ENCODE measurements at regions not wholly inside any gene's neighbourhood (a gene's known extent, or its start where the extent isn't known, plus 50 kb on each side); places are given as distances from the start of the nearest gene placed in this dataset.

DNA sequence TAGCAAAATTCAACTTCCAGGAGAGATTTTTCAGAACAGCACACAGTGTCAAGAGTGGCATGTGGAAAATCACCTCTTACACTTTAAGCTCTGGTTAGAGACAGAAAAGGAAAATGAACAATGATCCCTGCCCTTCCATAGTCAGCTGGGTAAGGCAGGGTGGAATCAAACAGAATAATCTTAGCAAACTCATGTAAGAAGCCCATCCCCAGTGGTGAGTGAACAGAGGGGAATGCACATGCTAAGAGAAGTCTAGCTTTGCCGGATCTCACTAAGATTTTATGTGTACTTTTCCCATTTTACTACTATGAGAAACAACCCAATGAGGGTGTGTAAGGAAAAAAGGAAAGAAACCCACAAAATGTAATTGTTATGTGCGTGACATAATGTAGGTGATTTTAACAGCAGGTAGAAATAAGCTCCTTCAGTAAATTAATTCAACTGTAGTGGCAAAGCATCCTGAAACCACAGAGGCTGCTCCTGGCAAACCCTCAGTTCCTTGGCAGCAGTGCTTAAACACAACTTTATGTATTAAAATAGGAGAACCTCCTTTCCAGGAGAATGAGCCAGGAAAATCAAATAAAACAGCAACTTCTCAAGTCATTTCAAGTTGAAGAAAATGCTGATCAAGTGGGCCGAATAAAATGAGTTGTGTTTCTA, 366.0 kb upstream of the TRPC7 start:
- Mint-ChIP-seq H3K27ac (no peak overlapping the region), H3K4me1 (ENCODE audit: low read depth) (no peaks in the 10 kb centered on the region), H3K27me3 (no peaks in the 10 kb centered on the region), H3K4me3 (no peak overlapping the region), H3K9me3 (no peaks in the 10 kb centered on the region), H3K36me3 (no peaks in the 10 kb centered on the region)
- POLR2A ChIA-PET = no interaction called here
- intact Hi-C loops (cut with micrococcal nuclease) = no loop called here
- CTCF ChIA-PET = no interaction called here
- DNase-seq = no peak

- Mint-ChIP-seq H3K27ac (no peak overlapping the region), H3K4me3 (no peak overlapping the region), H3K9me3 (no peaks in the 10 kb centered on the region), H3K36me3 (no peaks in the 10 kb centered on the region), H3K4me1 (ENCODE audit: low read depth) (no peaks in the 10 kb centered on the region), H3K27me3 (no peaks in the 10 kb centered on the region)
- ChIA-PET POLR2A (no interaction called here), CTCF (no interaction called here)
- no peak for DNase-seq
- intact Hi-C loops (cut with micrococcal nuclease) = no loop called here
Measured at GRCh38 chr5:136730426-136730825, 365.1 kb upstream of the TRPC7 start.

GRCh38 chr5:136729901-136730355, 364.6 kb upstream of the TRPC7 start:
- H3K36me3 Mint-ChIP-seq = no peaks in the 10 kb centered on the region
- no peak for DNase-seq
- no peaks in the 10 kb centered on the region for H3K4me1 Mint-ChIP-seq (ENCODE audit: low read depth)
- H3K27me3 Mint-ChIP-seq = no peaks in the 10 kb centered on the region
- no peak overlapping the region for H3K27ac Mint-ChIP-seq
- H3K4me3 Mint-ChIP-seq = no peak overlapping the region
- no peaks in the 10 kb centered on the region for H3K9me3 Mint-ChIP-seq
- CTCF ChIA-PET = no interaction called here
- intact Hi-C loops (cut with micrococcal nuclease) = no loop called here
- POLR2A ChIA-PET = no interaction called here

- intact Hi-C loops (cut with micrococcal nuclease) = no loop called here
- Mint-ChIP-seq H3K27me3 (no peaks in the 10 kb centered on the region), H3K36me3 (no peaks in the 10 kb centered on the region), H3K27ac (no peak overlapping the region), H3K9me3 (no peaks in the 10 kb centered on the region), H3K4me1 (ENCODE audit: low read depth) (no peaks in the 10 kb centered on the region), H3K4me3 (no peak overlapping the region)
- POLR2A ChIA-PET = no interaction called here
- CTCF ChIA-PET = no interaction called here
- no peak for DNase-seq
Measured at GRCh38 chr5:136726506-136726905, 361.2 kb upstream of the TRPC7 start.

DNA sequence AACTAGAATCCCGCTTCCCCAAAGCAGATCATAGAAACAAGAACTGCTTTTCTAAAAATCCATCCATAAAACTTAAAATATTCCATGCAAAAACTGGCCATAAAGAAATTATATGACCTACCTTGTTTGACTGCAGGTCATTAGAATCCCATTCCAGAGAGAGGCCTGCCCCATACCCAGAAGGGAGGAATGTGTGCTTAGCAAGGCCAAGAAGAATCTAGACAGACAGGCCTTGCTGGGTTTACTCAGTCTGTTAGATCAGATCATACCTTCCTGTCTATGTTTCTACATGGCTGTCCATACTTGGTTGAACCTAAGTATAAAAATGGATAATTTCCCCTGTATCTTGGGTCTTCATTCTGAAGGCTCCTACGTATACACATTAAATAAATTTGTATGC, 358.8 kb upstream of the TRPC7 start:
- Mint-ChIP-seq H3K36me3 (no peaks in the 10 kb centered on the region), H3K27ac (no peak overlapping the region), H3K4me1 (ENCODE audit: low read depth) (no peaks in the 10 kb centered on the region), H3K27me3 (no peaks in the 10 kb centered on the region), H3K9me3 (no peaks in the 10 kb centered on the region), H3K4me3 (no peak overlapping the region)
- ChIA-PET CTCF (no interaction called here), POLR2A (no interaction called here)
- intact Hi-C loops (cut with micrococcal nuclease) = no loop called here
- DNase-seq = no peak

DNA sequence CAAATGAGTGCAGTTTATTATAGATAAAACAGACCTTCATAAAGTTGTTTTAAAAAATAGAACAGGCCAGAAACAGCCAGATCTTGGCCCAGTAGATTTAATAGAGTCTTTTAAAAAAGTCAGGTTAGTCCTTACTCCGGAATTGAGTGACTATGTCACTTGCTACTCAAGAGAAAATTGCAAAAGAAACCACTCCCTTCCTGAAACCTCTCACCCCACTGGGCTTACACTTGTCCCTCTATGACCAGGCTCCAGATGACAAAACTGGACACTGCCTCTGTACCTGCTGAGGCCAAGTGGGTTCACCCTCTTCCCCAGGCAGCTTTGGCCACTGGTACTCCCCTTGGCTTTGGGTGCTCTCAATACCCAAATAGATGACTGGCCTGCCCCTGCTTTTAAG, 357.2 kb upstream of the TRPC7 start:
- no peak overlapping the region for H3K27ac Mint-ChIP-seq
- no peaks in the 10 kb centered on the region for H3K27me3 Mint-ChIP-seq
- H3K4me3 Mint-ChIP-seq = no peak overlapping the region
- no peaks in the 10 kb centered on the region for H3K36me3 Mint-ChIP-seq
- CTCF ChIA-PET = no interaction called here
- intact Hi-C loops (cut with micrococcal nuclease) = no loop called here
- POLR2A ChIA-PET = no interaction called here
- H3K4me1 Mint-ChIP-seq (ENCODE audit: low read depth) = no peaks in the 10 kb centered on the region
- H3K9me3 Mint-ChIP-seq = no peaks in the 10 kb centered on the region
- DNase-seq = no peak

DNA sequence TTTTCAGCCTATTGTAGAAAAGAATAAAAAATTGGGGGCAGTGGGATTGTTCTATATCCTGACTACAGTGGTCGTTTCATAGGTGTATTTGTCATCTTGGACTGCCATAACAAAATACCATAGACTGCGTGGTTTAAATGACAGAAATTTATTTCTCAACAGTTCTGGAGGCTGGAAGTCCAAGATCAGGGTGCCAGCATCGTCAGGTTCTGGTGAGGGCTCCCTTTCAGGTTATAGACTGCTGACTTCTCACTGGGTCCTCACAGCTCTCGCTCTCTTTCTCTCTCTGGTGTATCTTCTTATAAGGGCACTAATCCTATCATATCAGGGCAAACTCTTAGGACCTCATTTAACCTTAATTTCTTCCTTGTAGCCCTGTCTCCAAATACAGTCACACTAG, 356.7 kb upstream of the TRPC7 start:
- POLR2A ChIA-PET = no interaction called here
- no peaks in the 10 kb centered on the region for H3K27me3 Mint-ChIP-seq
- no peaks in the 10 kb centered on the region for H3K9me3 Mint-ChIP-seq
- CTCF ChIA-PET = no interaction called here
- no peaks in the 10 kb centered on the region for H3K4me1 Mint-ChIP-seq (ENCODE audit: low read depth)
- H3K27ac Mint-ChIP-seq = no peak overlapping the region
- DNase-seq = no peak
- no peaks in the 10 kb centered on the region for H3K36me3 Mint-ChIP-seq
- H3K4me3 Mint-ChIP-seq = no peak overlapping the region
- intact Hi-C loops (cut with micrococcal nuclease) = no loop called here

DNA sequence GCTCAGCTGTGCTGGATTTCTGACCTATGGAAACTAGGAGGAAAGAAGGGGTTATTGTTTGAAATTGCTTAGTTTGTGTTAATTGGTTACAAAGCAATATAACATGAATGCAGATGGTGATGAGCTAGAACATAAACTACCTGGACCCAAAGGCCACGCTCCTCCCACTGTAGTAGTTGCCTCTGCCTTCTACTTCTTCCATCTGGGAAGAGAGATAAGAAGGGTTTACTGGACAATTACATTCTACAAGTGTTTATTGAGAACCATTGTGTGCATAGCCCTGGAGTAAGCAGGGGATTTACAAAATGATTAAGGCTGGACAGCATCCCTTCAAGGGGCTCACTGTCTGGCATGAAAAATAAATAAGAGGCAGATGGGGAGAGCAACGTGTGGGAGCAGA, 355.3 kb upstream of the TRPC7 start:
- ChIA-PET POLR2A (no interaction called here), CTCF (no interaction called here)
- Mint-ChIP-seq H3K4me3 (no peak overlapping the region), H3K4me1 (ENCODE audit: low read depth) (no peaks in the 10 kb centered on the region), H3K9me3 (no peaks in the 10 kb centered on the region), H3K27me3 (no peaks in the 10 kb centered on the region), H3K36me3 (no peaks in the 10 kb centered on the region), H3K27ac (no peak overlapping the region)
- intact Hi-C loops (cut with micrococcal nuclease) = no loop called here
- DNase-seq = no peak

- no peaks in the 10 kb centered on the region for H3K9me3 Mint-ChIP-seq
- ChIA-PET POLR2A (no interaction called here), CTCF (no interaction called here)
- intact Hi-C loops (cut with micrococcal nuclease) = no loop called here
- H3K4me1 Mint-ChIP-seq (ENCODE audit: low read depth) = no peaks in the 10 kb centered on the region
- no peak overlapping the region for H3K27ac Mint-ChIP-seq
- no peaks in the 10 kb centered on the region for H3K36me3 Mint-ChIP-seq
- no peak for DNase-seq
- H3K27me3 Mint-ChIP-seq = no peaks in the 10 kb centered on the region
- no peak overlapping the region for H3K4me3 Mint-ChIP-seq
Measured at GRCh38 chr5:136717917-136718316, 352.6 kb upstream of the TRPC7 start.

DNA sequence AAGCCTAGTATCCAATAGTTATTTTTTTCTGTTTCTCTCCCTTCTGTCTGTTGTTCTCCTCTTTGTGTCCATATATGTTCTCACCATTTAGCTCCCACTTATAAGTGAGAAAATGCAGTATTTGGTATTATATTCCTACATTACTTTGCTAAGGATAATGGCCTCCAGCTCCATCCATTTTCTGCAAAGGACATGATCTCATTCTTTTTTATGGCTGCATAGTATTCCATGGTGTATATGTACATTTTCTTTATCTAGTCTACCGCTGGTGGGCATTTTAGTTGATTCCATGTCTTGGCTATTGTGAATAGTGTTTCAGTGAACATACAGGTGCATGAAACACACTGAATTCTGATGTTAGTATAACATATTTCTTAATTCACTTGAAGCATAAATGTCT, 348.9 kb upstream of the TRPC7 start:
- Mint-ChIP-seq H3K27ac (no peak overlapping the region), H3K9me3 (no peaks in the 10 kb centered on the region), H3K27me3 (no peaks in the 10 kb centered on the region), H3K36me3 (no peaks in the 10 kb centered on the region), H3K4me3 (no peak overlapping the region), H3K4me1 (ENCODE audit: low read depth) (no peaks in the 10 kb centered on the region)
- ChIA-PET POLR2A (no interaction called here), CTCF (interaction anchor here (0.5 kb wide), 1 partner anchor 11 kb away, joined by 3 read pairs; no protein-coding TSS in a partner anchor)
- no peak for DNase-seq
- intact Hi-C loops (cut with micrococcal nuclease) = no loop called here

GRCh38 chr5:136712628-136713027, 347.3 kb upstream of the TRPC7 start:
- Mint-ChIP-seq H3K27me3 (no peaks in the 10 kb centered on the region), H3K36me3 (no peaks in the 10 kb centered on the region), H3K9me3 (no peaks in the 10 kb centered on the region), H3K4me1 (ENCODE audit: low read depth) (no peaks in the 10 kb centered on the region), H3K27ac (no peak overlapping the region), H3K4me3 (no peak overlapping the region)
- no peak for DNase-seq
- ChIA-PET CTCF (no interaction called here), POLR2A (no interaction called here)
- intact Hi-C loops (cut with micrococcal nuclease) = no loop called here

DNA sequence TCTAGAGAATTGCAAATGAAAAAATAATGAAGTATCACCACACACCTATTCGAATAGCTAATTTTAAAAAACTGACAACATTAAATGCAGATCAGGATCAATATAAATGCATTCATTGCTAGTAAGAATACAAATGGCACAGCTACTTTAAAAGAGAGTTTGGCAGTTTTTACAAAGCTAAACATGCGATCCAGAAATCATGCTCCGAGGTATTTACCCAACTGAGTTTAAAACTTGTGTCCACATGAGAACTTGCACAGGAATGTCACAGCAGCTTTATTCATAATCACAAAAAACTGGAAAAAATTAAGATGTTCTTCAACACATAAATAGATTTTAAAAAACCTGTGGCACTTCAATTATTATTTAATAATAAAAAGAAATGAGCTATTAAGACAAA, 345.5 kb upstream of the TRPC7 start:
- Mint-ChIP-seq H3K9me3 (no peaks in the 10 kb centered on the region), H3K4me1 (ENCODE audit: low read depth) (no peaks in the 10 kb centered on the region), H3K4me3 (no peak overlapping the region), H3K36me3 (no peaks in the 10 kb centered on the region), H3K27me3 (no peaks in the 10 kb centered on the region), H3K27ac (no peak overlapping the region)
- no peak for DNase-seq
- ChIA-PET CTCF (no interaction called here), POLR2A (no interaction called here)
- intact Hi-C loops (cut with micrococcal nuclease) = no loop called here

- H3K4me1 Mint-ChIP-seq (ENCODE audit: low read depth) = no peaks in the 10 kb centered on the region
- CTCF ChIA-PET = interaction anchor here (0.7 kb wide), 1 partner anchor 11 kb away, joined by 3 read pairs; no protein-coding TSS in a partner anchor
- POLR2A ChIA-PET = no interaction called here
- no peak for DNase-seq
- no peaks in the 10 kb centered on the region for H3K36me3 Mint-ChIP-seq
- H3K4me3 Mint-ChIP-seq = no peak overlapping the region
- intact Hi-C loops (cut with micrococcal nuclease) = no loop called here
- H3K27ac Mint-ChIP-seq = no peak overlapping the region
- H3K9me3 Mint-ChIP-seq = no peaks in the 10 kb centered on the region
- H3K27me3 Mint-ChIP-seq = no peaks in the 10 kb centered on the region
Measured at GRCh38 chr5:136703706-136704105, 338.4 kb upstream of the TRPC7 start.

GRCh38 chr5:136703036-136703435, 337.7 kb upstream of the TRPC7 start:
- POLR2A ChIA-PET = no interaction called here
- Mint-ChIP-seq H3K27me3 (no peaks in the 10 kb centered on the region), H3K4me3 (no peak overlapping the region), H3K4me1 (ENCODE audit: low read depth) (no peaks in the 10 kb centered on the region), H3K27ac (no peak overlapping the region), H3K36me3 (no peaks in the 10 kb centered on the region), H3K9me3 (no peaks in the 10 kb centered on the region)
- no peak for DNase-seq
- CTCF ChIA-PET = no interaction called here
- intact Hi-C loops (cut with micrococcal nuclease) = no loop called here
